Erythroblast (primary cell): ENCODE measurements at regions not wholly inside any gene's neighbourhood (a gene's known extent, or its start where the extent isn't known, plus 50 kb on each side); places are given as distances from the start of the nearest gene placed in this dataset.

ENCODE experiments used
- GATA1 ChIP-seq: IDR thresholded peaks from 2 replicates; pipeline ENCODE4 v1.6.1; 2011; ENCODE audit warnings: low read depth, mild to moderate bottlenecking, control low read depth, low read length, moderate library complexity
- POLR2A ChIP-seq: IDR thresholded peaks from 2 replicates; pipeline ENCODE4 v1.6.1; 2011; ENCODE audit warnings: mild to moderate bottlenecking, low read length

DNA sequence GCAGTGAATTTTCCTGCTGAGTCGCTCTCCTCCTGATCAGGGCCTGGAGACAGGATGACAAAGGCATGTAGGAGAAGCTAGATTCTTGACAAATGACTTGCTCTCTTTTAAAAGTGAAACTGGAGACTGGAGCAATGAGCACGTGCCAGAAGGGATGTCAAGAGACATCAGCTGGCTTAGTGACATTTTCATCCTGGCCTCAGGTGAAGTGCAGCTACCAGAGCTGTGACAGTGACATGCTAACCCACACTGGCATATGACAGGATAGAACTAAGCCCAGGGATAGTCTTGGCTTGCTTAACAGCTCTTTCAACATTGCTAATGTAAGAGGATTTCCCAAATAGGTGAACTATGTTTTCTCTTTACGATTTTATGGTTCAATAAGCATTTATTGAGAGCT lies 757.5 kb upstream of the DDX18 start:
- TF ChIP-seq POLR2A (no peak), GATA1 (no peak)
